Endothelial cell of umbilical vein (primary cell): ENCODE measurements at regions not wholly inside any gene's neighbourhood (a gene's known extent, or its start where the extent isn't known, plus 50 kb on each side); places are given as distances from the start of the nearest gene placed in this dataset.

Experiments used
- BruUV-seq: library from RNA; stranded (reverse); fragments of 400-500 nt; replicated peaks from 2 replicates; lab custom pipeline; 2021; lab: Mats Ljungman, UMichigan
- CTCF ChIA-PET: fragments of 300-600, 350-600 bp; sonication (Branson Sonifier 250); formaldehyde crosslinking; loops from one replicate; lab custom pipeline; 2021; ENCODE audit warnings: antibody characterized with exemption, inconsistent platforms; lab: Charles Lee
- POLR2A ChIA-PET: fragments of 300-600, 350-600 bp; sonication (Branson Sonifier 250); formaldehyde crosslinking; loops from one replicate; lab custom pipeline; 2021; ENCODE audit warnings: antibody characterized with exemption, inconsistent platforms; lab: Charles Lee
- DNase-seq: peaks from one replicate; pipeline ENCODE4 v3.0.0-alpha.2; 2011; ENCODE audit warnings: low read depth, low spot score
- FAIRE-seq: peaks from 2 replicates; lab custom pipeline; 2011; peaks lifted over from hg19 to GRCh38; lab: Jason Lieb, UNC
- H2AFZ ChIP-seq: 2 replicates; pipeline ENCODE4 v1.6.0; 2012; ENCODE audit warnings: low read depth, low read length, control low read depth, inconsistent platforms
- H3K27ac ChIP-seq: 2 replicates; pipeline ENCODE4 v1.5.1; 2011; ENCODE audit warnings: low read depth, mild to moderate bottlenecking, control low read depth, low read length, moderate library complexity; ENCODE audit not compliant: insufficient read depth
- H3K27me3 ChIP-seq, 2 experiments: 2 replicates each; pipeline versions ENCODE4 v1.6.0 to v1.6.1; 2011; ENCODE audit warnings: low read length in 2 of 2, mixed read lengths in 1 of 2; ENCODE audit not compliant: control insufficient read depth in 2 of 2, insufficient read depth in 2 of 2
- H3K36me3 ChIP-seq, 2 experiments: 2 replicates in 1 of 2; 3 replicates in 1 of 2; pipeline ENCODE4 v1.5.1; 2011; ENCODE audit warnings: low read length in 2 of 2, mild to moderate bottlenecking in 1 of 2, moderate library complexity in 1 of 2; ENCODE audit not compliant: control insufficient read depth in 2 of 2, insufficient read depth in 2 of 2; ENCODE audit errors: extremely low read depth in 1 of 2
- H3K4me1 ChIP-seq: 3 replicates; pipeline ENCODE4 v1.5.1; 2011; ENCODE audit warnings: mild to moderate bottlenecking, low read length; ENCODE audit not compliant: control insufficient read depth, insufficient read depth; ENCODE audit errors: extremely low read depth
- H3K4me2 ChIP-seq: 2 replicates; pipeline ENCODE4 v1.6.1; 2011; ENCODE audit warnings: low read length, control low read depth, mixed read lengths; ENCODE audit not compliant: insufficient read depth
- H3K4me3 ChIP-seq, 3 experiments: fragments of 200-600 bp in 1 of 3; sonication (generic), shearing (Covaris generic) in 1 of 3; replicated peaks in 1 of 3; 2 replicates each; pipeline ENCODE4 v1.5.1; 2011 to 2016; ENCODE audit warnings: control low read depth in 3 of 3, low read length in 3 of 3, mild to moderate bottlenecking in 2 of 3, inconsistent platforms in 1 of 3, low read depth in 1 of 3, moderate library complexity in 1 of 3; ENCODE audit not compliant: insufficient read depth in 1 of 3
- H3K79me2 ChIP-seq: 2 replicates; pipeline ENCODE4 v1.6.0; 2012; ENCODE audit warnings: low read length, inconsistent platforms; ENCODE audit not compliant: control insufficient read depth, insufficient read depth
- H3K9ac ChIP-seq: replicated peaks from 2 replicates; pipeline ENCODE3; 2011; ENCODE audit warnings: low read length, control low read depth; ENCODE audit not compliant: insufficient read depth; ENCODE audit errors: extremely low read depth
- H3K9me1 ChIP-seq: replicated peaks from 3 replicates; pipeline ENCODE4 v1.6.0; 2011; ENCODE audit warnings: mild to moderate bottlenecking, low read length; ENCODE audit not compliant: control insufficient read depth, insufficient read depth; ENCODE audit errors: extremely low read depth
- H3K9me3 ChIP-seq: replicated peaks from 2 replicates; pipeline ENCODE4 v1.5.1; 2012; ENCODE audit warnings: low read length, inconsistent platforms; ENCODE audit not compliant: control insufficient read depth, insufficient read depth
- H4K20me1 ChIP-seq: replicated peaks from 2 replicates; pipeline ENCODE3; 2011; ENCODE audit warnings: mild to moderate bottlenecking, low read length; ENCODE audit not compliant: control insufficient read depth, insufficient read depth; ENCODE audit errors: extremely low read depth
- FOS ChIP-seq: IDR thresholded peaks from 2 replicates; pipeline ENCODE4 v1.6.1; 2011; ENCODE audit warnings: mild to moderate bottlenecking, low read length, moderate library complexity, borderline replicate concordance; ENCODE audit not compliant: insufficient read depth
- GATA2 ChIP-seq: IDR thresholded peaks from 2 replicates; pipeline ENCODE4 v1.7.0; 2011; ENCODE audit warnings: low read depth, mild to moderate bottlenecking, moderate library complexity, mixed read lengths, low read length; ENCODE audit not compliant: insufficient read length, insufficient read depth
- JUN ChIP-seq: IDR thresholded peaks from 2 replicates; pipeline ENCODE4 v1.6.1; 2011; ENCODE audit warnings: borderline replicate concordance, low read depth; ENCODE audit not compliant: insufficient read length, insufficient read depth
- MYC ChIP-seq: IDR thresholded peaks from one replicate; pipeline ENCODE4 v1.6.1; 2011; ENCODE audit warnings: mild to moderate bottlenecking, low read depth, low read length
- dilution Hi-C: fragments of 300-500 bp; cut with MboI; formaldehyde crosslinking; loops from one replicate; pipeline ENCODE4 v1.15.0; 2019; ENCODE audit warnings: low sequenced_read_pairs; ENCODE audit not compliant: extremely low pct_ligation_motif_present
- intact Hi-C: fragments of 100-400 bp; cut with micrococcal nuclease; formaldehyde crosslinking; loops from one replicate; pipeline ENCODE4 v1.10.0; 2022
- TF ChIP-seq, protein P1 (sequence below): IDR thresholded peaks from 2 replicates; pipeline ENCODE4 v1.6.1; 2011; ENCODE audit not compliant: insufficient read depth, insufficient read length
- TF ChIP-seq, protein P2 (sequence below), 2 donors: IDR thresholded peaks; 1 replicate in 1 of 2; 2 replicates in 1 of 2; pipeline ENCODE4 v1.5.1; 2011; ENCODE audit warnings: low read length in 2 of 2, mild to moderate bottlenecking in 2 of 2, moderate library complexity in 2 of 2, control low read depth in 1 of 2, inconsistent platforms in 1 of 2, low read depth in 1 of 2; ENCODE audit not compliant: insufficient read depth in 1 of 2; ENCODE audit errors: extremely low read depth in 1 of 2

DNA sequence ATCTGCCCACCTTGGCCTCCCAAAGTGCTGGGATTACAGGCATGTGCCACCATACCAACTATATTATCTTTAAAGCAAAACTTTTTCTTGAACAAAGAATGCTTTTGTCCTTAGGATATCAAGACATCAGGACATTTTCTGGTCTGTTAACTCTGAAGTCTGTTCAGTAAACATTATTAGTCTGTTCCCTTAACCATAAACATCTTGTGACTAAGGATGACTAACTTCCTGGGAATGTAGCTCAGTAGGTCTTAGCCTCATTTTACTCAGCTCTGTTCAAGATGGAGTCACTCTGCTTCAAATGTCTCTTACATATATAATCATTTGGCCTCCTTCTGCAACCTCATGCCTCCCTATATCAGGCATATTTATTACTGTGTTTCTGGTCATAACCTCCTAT, 122.9 kb downstream of the UBE2NL start:
- no peaks in the 10 kb centered on the region for H3K4me1 ChIP-seq
- intact Hi-C loops = no loop called here
- H3K9ac ChIP-seq = no peak overlapping the region
- no peak for FAIRE-seq
- no peak overlapping the region for H3K4me2 ChIP-seq
- dilution Hi-C loops = no loop called here
- H4K20me1 ChIP-seq = no peaks in the 10 kb centered on the region
- TF ChIP-seq, protein P1, sequence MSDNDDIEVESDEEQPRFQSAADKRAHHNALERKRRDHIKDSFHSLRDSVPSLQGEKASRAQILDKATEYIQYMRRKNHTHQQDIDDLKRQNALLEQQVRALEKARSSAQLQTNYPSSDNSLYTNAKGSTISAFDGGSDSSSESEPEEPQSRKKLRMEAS = no peak
- TF ChIP-seq JUN (no peak), FOS (no peak)
- TF ChIP-seq, protein P2, sequence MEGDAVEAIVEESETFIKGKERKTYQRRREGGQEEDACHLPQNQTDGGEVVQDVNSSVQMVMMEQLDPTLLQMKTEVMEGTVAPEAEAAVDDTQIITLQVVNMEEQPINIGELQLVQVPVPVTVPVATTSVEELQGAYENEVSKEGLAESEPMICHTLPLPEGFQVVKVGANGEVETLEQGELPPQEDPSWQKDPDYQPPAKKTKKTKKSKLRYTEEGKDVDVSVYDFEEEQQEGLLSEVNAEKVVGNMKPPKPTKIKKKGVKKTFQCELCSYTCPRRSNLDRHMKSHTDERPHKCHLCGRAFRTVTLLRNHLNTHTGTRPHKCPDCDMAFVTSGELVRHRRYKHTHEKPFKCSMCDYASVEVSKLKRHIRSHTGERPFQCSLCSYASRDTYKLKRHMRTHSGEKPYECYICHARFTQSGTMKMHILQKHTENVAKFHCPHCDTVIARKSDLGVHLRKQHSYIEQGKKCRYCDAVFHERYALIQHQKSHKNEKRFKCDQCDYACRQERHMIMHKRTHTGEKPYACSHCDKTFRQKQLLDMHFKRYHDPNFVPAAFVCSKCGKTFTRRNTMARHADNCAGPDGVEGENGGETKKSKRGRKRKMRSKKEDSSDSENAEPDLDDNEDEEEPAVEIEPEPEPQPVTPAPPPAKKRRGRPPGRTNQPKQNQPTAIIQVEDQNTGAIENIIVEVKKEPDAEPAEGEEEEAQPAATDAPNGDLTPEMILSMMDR (IDR thresholded peaks at IDR 0.05; ENCODE audit: extremely low read depth in 1 of 2, insufficient read depth in 1 of 2, low read depth in 1 of 2, low read length in 2 of 2) = no peak
- H3K9me3 ChIP-seq = no peaks in the 10 kb centered on the region
- no peak overlapping the region for H2AFZ ChIP-seq
- no peak for DNase-seq
- no TSS peak for BruUV-seq
- H3K4me3 ChIP-seq = no peak overlapping the region
- POLR2A ChIA-PET = no interaction called here
- H3K27ac ChIP-seq = no peak overlapping the region
- no peaks in the 10 kb centered on the region for H3K27me3 ChIP-seq
- CTCF ChIA-PET = no interaction called here
- H3K36me3 ChIP-seq = no peaks in the 10 kb centered on the region
- H3K9me1 ChIP-seq = no peaks in the 10 kb centered on the region
- no peaks in the 10 kb centered on the region for H3K79me2 ChIP-seq

DNA sequence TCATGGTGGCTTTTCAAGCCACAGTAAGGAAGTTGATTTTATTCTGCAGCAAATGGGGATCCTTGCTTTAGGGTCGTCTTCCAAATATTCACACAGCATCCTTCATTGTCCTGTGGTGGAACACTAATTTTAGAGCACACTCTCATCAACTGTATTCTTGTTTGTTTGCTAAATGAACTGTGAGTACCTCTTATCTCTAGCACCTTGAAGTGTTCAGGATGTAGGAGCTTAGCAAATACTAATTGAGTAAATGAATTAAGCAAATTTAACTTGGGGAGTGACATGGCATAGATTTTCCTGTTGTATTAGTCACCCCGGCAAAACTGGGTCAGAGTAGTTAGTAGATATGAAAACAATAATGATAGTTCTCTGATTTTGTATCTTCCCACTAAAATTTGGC, 156.9 kb downstream of the UBE2NL start:
- Histone ChIP-seq H3K27ac (no peak overlapping the region), H3K4me2 (no peak overlapping the region), H3K27me3 (no peaks in the 10 kb centered on the region), H3K9me1 (no peaks in the 10 kb centered on the region), H3K4me1 (no peaks in the 10 kb centered on the region), H3K9me3 (no peaks in the 10 kb centered on the region), H3K79me2 (no peaks in the 10 kb centered on the region), H4K20me1 (no peaks in the 10 kb centered on the region), H3K36me3 (no peaks in the 10 kb centered on the region), H3K9ac (no peak overlapping the region), H3K4me3 (no peak overlapping the region), H2AFZ (no peak overlapping the region)
- TF ChIP-seq MYC = no peak
- TF ChIP-seq, protein P2 (IDR thresholded peaks at IDR 0.05; ENCODE audit: extremely low read depth in 1 of 2, insufficient read depth in 1 of 2, low read depth in 1 of 2, low read length in 2 of 2) = no peak
- TF ChIP-seq, protein P1 = no peak
- no peak for TF ChIP-seq GATA2
- no peak for DNase-seq
- no peak for FAIRE-seq
- dilution Hi-C loops = no loop called here
- POLR2A ChIA-PET = no interaction called here
- intact Hi-C loops = no loop called here
- BruUV-seq = no TSS peak
- CTCF ChIA-PET = no interaction called here
